ENCODE measurements at regions not wholly inside any gene's neighbourhood (a gene's known extent, or its start where the extent isn't known, plus 50 kb on each side); places are given as distances from the start of the nearest gene placed in this dataset.

DNA sequence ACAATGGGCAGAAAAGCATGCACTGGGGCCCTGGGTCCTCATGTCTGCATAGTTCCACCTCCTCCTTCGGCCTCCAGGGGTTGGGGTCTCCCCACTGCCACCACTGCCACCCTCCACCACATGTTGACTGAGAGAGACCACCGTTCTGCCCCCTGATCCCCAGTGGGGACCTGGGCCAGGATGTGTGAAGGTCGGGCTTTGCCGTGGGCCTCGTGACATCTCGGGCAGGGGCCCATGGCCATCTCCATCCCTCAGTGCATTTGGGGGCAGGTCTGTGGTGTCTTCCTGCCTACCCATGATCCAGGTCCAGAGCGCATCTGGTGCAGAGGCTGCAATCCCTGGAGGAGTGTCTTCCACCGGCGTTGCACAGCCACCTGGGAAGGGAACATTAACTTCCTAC lies 166.8 kb upstream of the POU3F3 start:
- H3K79me2 ChIP-seq (ENCODE audit: insufficient read depth), result no peaks in the 10 kb centered on the region
- H3F3A ChIP-seq (replicated peaks; ENCODE audit: insufficient read depth), result no peaks in the 10 kb centered on the region
- H3K27ac ChIP-seq (ENCODE audit: low read depth in 2 of 2, low read length in 1 of 2), result no peak overlapping the region
- POLR2A ChIA-PET, result no interaction called here
- no peak overlapping the region for H3K4me3 ChIP-seq (ENCODE audit: low read depth in 2 of 2, low read length in 1 of 2)
- no peak overlapping the region for H2AFZ ChIP-seq (ENCODE audit: low read depth)
- no peak for DNase-seq
- no peaks in the 10 kb centered on the region for H3K9me2 ChIP-seq
- H4K20me1 ChIP-seq (ENCODE audit: insufficient read depth), result no peaks in the 10 kb centered on the region
- no peaks in the 10 kb centered on the region; the same call in 1 of the 2 replicates for H3K9me3 ChIP-seq
- H3K4me1 ChIP-seq (ENCODE audit: control insufficient read depth in 1 of 2, insufficient read depth in 2 of 2, low read depth in 1 of 2, low read length in 1 of 2), result peaks cover 0 to 2% of the 10 kb centered on the region in 2 experiments; a peak in 1 of 4 replicates
- H3K4me2 ChIP-seq, result no peak overlapping the region
- WGBS (ENCODE audit: low lambda C conversion rate), result 48% methylated on average over 3 of the region's 9 CpGs
- no peak overlapping the region for H3K9ac ChIP-seq
- no peaks in the 10 kb centered on the region for H3K36me3 ChIP-seq (replicated peaks in 1 of 2; ENCODE audit: control insufficient read depth in 1 of 2, insufficient read depth in 2 of 2, low read length in 1 of 2)
- CTCF ChIA-PET, result no interaction called here
- TF ChIP-seq, protein P1, sequence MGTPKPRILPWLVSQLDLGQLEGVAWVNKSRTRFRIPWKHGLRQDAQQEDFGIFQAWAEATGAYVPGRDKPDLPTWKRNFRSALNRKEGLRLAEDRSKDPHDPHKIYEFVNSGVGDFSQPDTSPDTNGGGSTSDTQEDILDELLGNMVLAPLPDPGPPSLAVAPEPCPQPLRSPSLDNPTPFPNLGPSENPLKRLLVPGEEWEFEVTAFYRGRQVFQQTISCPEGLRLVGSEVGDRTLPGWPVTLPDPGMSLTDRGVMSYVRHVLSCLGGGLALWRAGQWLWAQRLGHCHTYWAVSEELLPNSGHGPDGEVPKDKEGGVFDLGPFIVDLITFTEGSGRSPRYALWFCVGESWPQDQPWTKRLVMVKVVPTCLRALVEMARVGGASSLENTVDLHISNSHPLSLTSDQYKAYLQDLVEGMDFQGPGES (IDR thresholded peaks at IDR 0.05; ENCODE audit: low read depth, low read length), result no peak
- TF ChIP-seq MEF2A (IDR thresholded peaks at IDR 0.05; ENCODE audit: borderline replicate concordance, low read depth), result no peak
- TF ChIP-seq TCF12 (IDR thresholded peaks at IDR 0.05), result no peak
- TF ChIP-seq, protein P2, sequence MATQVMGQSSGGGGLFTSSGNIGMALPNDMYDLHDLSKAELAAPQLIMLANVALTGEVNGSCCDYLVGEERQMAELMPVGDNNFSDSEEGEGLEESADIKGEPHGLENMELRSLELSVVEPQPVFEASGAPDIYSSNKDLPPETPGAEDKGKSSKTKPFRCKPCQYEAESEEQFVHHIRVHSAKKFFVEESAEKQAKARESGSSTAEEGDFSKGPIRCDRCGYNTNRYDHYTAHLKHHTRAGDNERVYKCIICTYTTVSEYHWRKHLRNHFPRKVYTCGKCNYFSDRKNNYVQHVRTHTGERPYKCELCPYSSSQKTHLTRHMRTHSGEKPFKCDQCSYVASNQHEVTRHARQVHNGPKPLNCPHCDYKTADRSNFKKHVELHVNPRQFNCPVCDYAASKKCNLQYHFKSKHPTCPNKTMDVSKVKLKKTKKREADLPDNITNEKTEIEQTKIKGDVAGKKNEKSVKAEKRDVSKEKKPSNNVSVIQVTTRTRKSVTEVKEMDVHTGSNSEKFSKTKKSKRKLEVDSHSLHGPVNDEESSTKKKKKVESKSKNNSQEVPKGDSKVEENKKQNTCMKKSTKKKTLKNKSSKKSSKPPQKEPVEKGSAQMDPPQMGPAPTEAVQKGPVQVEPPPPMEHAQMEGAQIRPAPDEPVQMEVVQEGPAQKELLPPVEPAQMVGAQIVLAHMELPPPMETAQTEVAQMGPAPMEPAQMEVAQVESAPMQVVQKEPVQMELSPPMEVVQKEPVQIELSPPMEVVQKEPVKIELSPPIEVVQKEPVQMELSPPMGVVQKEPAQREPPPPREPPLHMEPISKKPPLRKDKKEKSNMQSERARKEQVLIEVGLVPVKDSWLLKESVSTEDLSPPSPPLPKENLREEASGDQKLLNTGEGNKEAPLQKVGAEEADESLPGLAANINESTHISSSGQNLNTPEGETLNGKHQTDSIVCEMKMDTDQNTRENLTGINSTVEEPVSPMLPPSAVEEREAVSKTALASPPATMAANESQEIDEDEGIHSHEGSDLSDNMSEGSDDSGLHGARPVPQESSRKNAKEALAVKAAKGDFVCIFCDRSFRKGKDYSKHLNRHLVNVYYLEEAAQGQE (IDR thresholded peaks at IDR 0.05; ENCODE audit: low read depth, low read length), result no peak
- no peak for TF ChIP-seq TEAD4 (IDR thresholded peaks at IDR 0.05; ENCODE audit: borderline replicate concordance, insufficient read depth)
- no peak for TF ChIP-seq GABPA (IDR thresholded peaks at IDR 0.05; ENCODE audit: low read depth)
- no peak for TF ChIP-seq SIN3A (IDR thresholded peaks at IDR 0.05; ENCODE audit: borderline replicate concordance, low read depth, low read length)
- TF ChIP-seq SMC3 (IDR thresholded peaks at IDR 0.05; ENCODE audit: low read depth, low read length), result no peak
- TF ChIP-seq GATA2 (CRISPR knock-in tag; IDR thresholded peaks at IDR 0.05), result no peak
- no peak for TF ChIP-seq TAF1 (IDR thresholded peaks at IDR 0.05; ENCODE audit: borderline replicate concordance, low read depth, low read length)
- TF ChIP-seq FOSL2 (IDR thresholded peaks at IDR 0.05; ENCODE audit: borderline replicate concordance, low read depth), result no peak
- TF ChIP-seq MXI1 (IDR thresholded peaks at IDR 0.05; ENCODE audit: low read depth, low read length), result no peak
- TF ChIP-seq POLR2AphosphoS5 (IDR thresholded peaks at IDR 0.05; ENCODE audit: low read depth, low read length), result no peak
- TF ChIP-seq RCOR1 (IDR thresholded peaks at IDR 0.05; ENCODE audit: low read length), result no peak
- TF ChIP-seq FOXJ3 (CRISPR knock-in tag; IDR thresholded peaks at IDR 0.05), result no peak
- no peak for TF ChIP-seq EP300 (IDR thresholded peaks at IDR 0.05; ENCODE audit: borderline replicate concordance in 1 of 2, low read depth in 1 of 2, low read length in 1 of 2)
- TF ChIP-seq FOXM1 (IDR thresholded peaks at IDR 0.05; ENCODE audit: low read depth), result no peak
- H3K27me3 ChIP-seq (ENCODE audit: insufficient read depth), result no peaks in the 10 kb centered on the region
